CD4-positive, alpha-beta T cell (primary cell): ENCODE measurements at regions not wholly inside any gene's neighbourhood (a gene's known extent, or its start where the extent isn't known, plus 50 kb on each side); places are given as distances from the start of the nearest gene placed in this dataset.

Experiments
- ATAC-seq: fragments of 200-7000 bp; cut with Tn5 transposase; one replicate; pipeline ENCODE4 v1.10.0; 2022; ENCODE audit warnings: mild to moderate bottlenecking; ENCODE audit not compliant: poor library complexity
- CTCF ChIA-PET: fragments of 350-600 bp; sonication (Branson Sonifier 250); formaldehyde crosslinking; loops from one replicate; lab custom pipeline; 2021; ENCODE audit warnings: antibody characterized with exemption, inconsistent platforms; lab: Charles Lee
- POLR2A ChIA-PET: fragments of 350-600 bp; sonication (Branson Sonifier 250); formaldehyde crosslinking; loops from one replicate; lab custom pipeline; 2021; ENCODE audit warnings: antibody characterized with exemption, inconsistent platforms; lab: Charles Lee
- DNase-seq, 14 experiments: peaks; one replicate each; pipeline ENCODE4 v3.0.0-alpha.2; 2013 to 2020; ENCODE audit warnings: mixed read lengths in 2 of 14
- H3K27ac ChIP-seq, 2 donors: one replicate each; pipeline versions ENCODE4 v1.5.1 to v1.7.0; 2013; ENCODE audit warnings: low read length in 2 of 2, low read depth in 1 of 2, mild to moderate bottlenecking in 1 of 2
- H3K27me3 ChIP-seq, 2 experiments: 1 replicate in 1 of 2; 2 replicates in 1 of 2; pipeline versions ENCODE4 v1.6.1 to v1.7.0; 2013; ENCODE audit warnings: low read length in 2 of 2, control low read depth in 1 of 2, mild to moderate bottlenecking in 1 of 2, moderate library complexity in 1 of 2; ENCODE audit not compliant: insufficient read depth in 2 of 2, control insufficient read depth in 1 of 2
- H3K36me3 ChIP-seq: one replicate; pipeline ENCODE4 v1.6.1; 2013; ENCODE audit warnings: low read length, control low read depth; ENCODE audit not compliant: insufficient read depth
- H3K4me1 ChIP-seq: one replicate; pipeline ENCODE4 v1.6.1; 2013; ENCODE audit warnings: low read length, control low read depth; ENCODE audit not compliant: insufficient read depth
- H3K4me3 ChIP-seq: one replicate; pipeline ENCODE4 v1.5.1; 2013; ENCODE audit warnings: mild to moderate bottlenecking, low read length, moderate library complexity
- H3K9me3 ChIP-seq, 2 experiments: 1 replicate in 1 of 2; 2 replicates in 1 of 2; pipeline versions ENCODE4 v1.6.1 to v1.7.0; 2013; ENCODE audit warnings: low read length in 2 of 2, mild to moderate bottlenecking in 2 of 2, control low read depth in 1 of 2, moderate library complexity in 1 of 2; ENCODE audit not compliant: control insufficient read depth in 1 of 2, insufficient read depth in 1 of 2
- H3K27ac Mint-ChIP-seq: one replicate; pipeline ENCODE4 v1.8.0; 2020; ENCODE audit warnings: mixed read lengths
- H3K27me3 Mint-ChIP-seq: one replicate; pipeline ENCODE4 v1.8.0; 2021; ENCODE audit warnings: mixed read lengths
- H3K36me3 Mint-ChIP-seq: one replicate; pipeline ENCODE4 v1.8.0; 2021; ENCODE audit warnings: low read depth, mixed read lengths
- H3K4me1 Mint-ChIP-seq: one replicate; pipeline ENCODE4 v1.8.0; 2021; ENCODE audit warnings: low read depth, mixed read lengths
- H3K4me3 Mint-ChIP-seq: one replicate; pipeline ENCODE4 v1.8.0; 2020; ENCODE audit warnings: mild to moderate bottlenecking, mixed read lengths
- H3K9me3 Mint-ChIP-seq: one replicate; pipeline ENCODE4 v1.8.0; 2020; ENCODE audit warnings: mixed read lengths
- CTCF ChIP-seq: fragments of 200-600 bp; IDR thresholded peaks from one replicate; pipeline ENCODE4 v1.8.0; 2022; ENCODE audit warnings: antibody characterized with exemption, mild to moderate bottlenecking
- intact Hi-C, 2 experiments: fragments of 100-400 bp; cut with DNase I in 1 of 2; cut with micrococcal nuclease in 1 of 2; formaldehyde crosslinking; loops; one replicate each; pipeline versions ENCODE4 v1.15.1 to v1.9.0; 2023 to 2025; cut with DNase I, micrococcal nuclease

DNA sequence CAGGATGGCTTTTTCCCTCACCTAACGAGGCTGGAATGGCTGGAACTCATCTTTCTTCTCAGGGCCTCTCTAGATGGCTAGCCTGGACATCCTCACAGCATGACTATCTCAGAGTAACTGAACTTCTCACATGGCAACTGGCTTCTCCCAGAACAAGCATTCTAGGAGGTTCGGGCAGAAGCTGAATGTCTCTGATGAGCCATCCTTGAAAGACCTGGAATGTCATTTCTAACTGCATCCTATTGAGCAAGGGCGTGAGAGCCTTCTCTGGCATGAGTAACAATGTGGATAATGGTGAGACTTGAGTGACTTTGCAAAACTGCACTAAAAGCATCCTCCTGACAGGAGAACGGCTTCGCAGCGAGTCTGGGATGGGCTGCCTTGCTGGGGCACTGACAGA, 487.7 kb downstream of the MAT2B start:
- ChIA-PET CTCF (no interaction called here), POLR2A (no interaction called here)
- Histone ChIP-seq H3K4me3 (no peak overlapping the region), H3K27ac (no peak overlapping the region), H3K36me3 (no peaks in the 10 kb centered on the region), H3K9me3 (peaks cover 0 to 7% of the 10 kb centered on the region in 2 experiments), H3K4me1 (no peaks in the 10 kb centered on the region), H3K27me3 (no peaks in the 10 kb centered on the region)
- no peaks in the 10 kb centered on the region for H3K4me1 Mint-ChIP-seq
- no peaks in the 10 kb centered on the region for H3K9me3 Mint-ChIP-seq
- H3K4me3 Mint-ChIP-seq = no peak overlapping the region
- no peaks in the 10 kb centered on the region for H3K27me3 Mint-ChIP-seq
- intact Hi-C loops = no loop called here
- TF ChIP-seq CTCF = no peak
- no peak for ATAC-seq
- DNase-seq = no peak
- no peaks in the 10 kb centered on the region for H3K36me3 Mint-ChIP-seq
- no peak overlapping the region for H3K27ac Mint-ChIP-seq

- no peak for TF ChIP-seq CTCF
- ChIA-PET CTCF (no interaction called here), POLR2A (no interaction called here)
- H3K27me3 ChIP-seq = no peaks in the 10 kb centered on the region
- no peak overlapping the region for H3K4me3 ChIP-seq
- H3K4me1 ChIP-seq = no peaks in the 10 kb centered on the region
- Mint-ChIP-seq H3K36me3 (no peaks in the 10 kb centered on the region), H3K9me3 (no peaks in the 10 kb centered on the region), H3K27ac (no peak overlapping the region), H3K27me3 (no peaks in the 10 kb centered on the region), H3K4me3 (no peak overlapping the region), H3K4me1 (no peaks in the 10 kb centered on the region)
- peaks cover 0 to 7% of the 10 kb centered on the region in 2 experiments for H3K9me3 ChIP-seq
- H3K27ac ChIP-seq = no peak overlapping the region
- no peak for ATAC-seq
- no peak for DNase-seq
- intact Hi-C loops = no loop called here
- no peaks in the 10 kb centered on the region for H3K36me3 ChIP-seq
Measured at GRCh38 chr5:163995206-163995605, 489.8 kb downstream of the MAT2B start.

DNA sequence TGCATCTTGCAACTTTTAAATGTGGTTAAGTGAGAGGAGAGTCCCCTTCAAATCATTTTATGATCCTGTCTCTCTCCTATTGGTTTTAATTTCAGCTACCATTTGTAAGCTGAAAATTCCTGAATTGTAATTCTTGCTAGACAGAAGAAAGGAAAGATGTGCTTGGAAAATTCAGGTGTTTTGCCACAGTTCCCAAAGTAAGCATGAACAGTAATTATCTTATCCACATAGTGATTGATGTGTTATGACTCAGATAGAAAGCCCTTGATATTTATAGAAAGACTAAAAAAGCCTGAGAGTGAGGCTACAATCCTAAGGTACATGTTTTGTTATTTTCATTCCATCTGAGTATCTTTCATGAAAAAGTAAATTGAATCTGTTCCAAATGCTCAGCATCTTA, 492.5 kb downstream of the MAT2B start:
- no peak overlapping the region for H3K4me3 ChIP-seq
- Mint-ChIP-seq H3K36me3 (no peaks in the 10 kb centered on the region), H3K27me3 (no peaks in the 10 kb centered on the region), H3K4me1 (no peaks in the 10 kb centered on the region), H3K9me3 (no peaks in the 10 kb centered on the region), H3K4me3 (no peak overlapping the region), H3K27ac (no peak overlapping the region)
- POLR2A ChIA-PET = no interaction called here
- no peak for TF ChIP-seq CTCF
- H3K4me1 ChIP-seq = no peaks in the 10 kb centered on the region
- H3K36me3 ChIP-seq = no peaks in the 10 kb centered on the region
- H3K27ac ChIP-seq = no peak overlapping the region
- intact Hi-C loops = no loop called here
- no peak for ATAC-seq
- H3K27me3 ChIP-seq = no peaks in the 10 kb centered on the region
- peaks cover 0 to 7% of the 10 kb centered on the region in 2 experiments for H3K9me3 ChIP-seq
- CTCF ChIA-PET = no interaction called here
- no peak for DNase-seq
